ENCODE measurements at regions not wholly inside any gene's neighbourhood (a gene's known extent, or its start where the extent isn't known, plus 50 kb on each side); places are given as distances from the start of the nearest gene placed in this dataset.

- no peaks in the 10 kb centered on the region for H3K27me3 ChIP-seq
- no peak for TF ChIP-seq CTCF (IDR thresholded peaks at IDR 0.05)
- ATAC-seq (no peak), DNase-seq (no peak), FAIRE-seq (no peak)
- no peaks in the 10 kb centered on the region for H3K36me3 ChIP-seq
- no peaks in the 10 kb centered on the region for H3K9me3 ChIP-seq
- intact Hi-C loops (cut with DNase I): no loop called here
- no peak overlapping the region for H3K27ac ChIP-seq
- 38 to 44% methylated on average over 2 of the region's 2 CpGs for WGBS, 2 donors
- no peak overlapping the region for H3K4me3 ChIP-seq
- no peaks in the 10 kb centered on the region for H3K4me1 ChIP-seq
Observed at GRCh38 chr4:27198246-27198645, 337.6 kb downstream of the STIM2 start.

- 45 to 51% methylated on average over 2 of the region's 2 CpGs for WGBS, 2 donors
- DNase-seq (no peak), FAIRE-seq (no peak), ATAC-seq (peak in 1 of 4 donors; percentile 60)
- Histone ChIP-seq H3K27ac (no peak overlapping the region), H3K4me3 (no peak overlapping the region), H3K4me1 (no peaks in the 10 kb centered on the region), H3K36me3 (no peaks in the 10 kb centered on the region), H3K9me3 (no peaks in the 10 kb centered on the region), H3K27me3 (no peaks in the 10 kb centered on the region)
- no peak for TF ChIP-seq CTCF (IDR thresholded peaks at IDR 0.05)
- intact Hi-C loops (cut with DNase I): no loop called here
Observed at GRCh38 chr4:27198971-27199370, 338.3 kb downstream of the STIM2 start.

- intact Hi-C loops (cut with DNase I): no loop called here
- Histone ChIP-seq H3K27me3 (no peaks in the 10 kb centered on the region), H3K4me1 (no peaks in the 10 kb centered on the region), H3K36me3 (no peaks in the 10 kb centered on the region), H3K27ac (no peak overlapping the region), H3K9me3 (no peaks in the 10 kb centered on the region), H3K4me3 (no peak overlapping the region)
- FAIRE-seq (no peak), ATAC-seq (no peak), DNase-seq (no peak)
- no peak for TF ChIP-seq CTCF (IDR thresholded peaks at IDR 0.05)
Observed at GRCh38 chr4:27206009-27206408, 345.4 kb downstream of the STIM2 start.

- no peak for DNase-seq
- no peaks in the 10 kb centered on the region for H3K9me3 ChIP-seq
- no peak for TF ChIP-seq CTCF (IDR thresholded peaks at IDR 0.05)
- intact Hi-C loops (cut with DNase I): no loop called here
- 41 to 52% methylated on average over 4 of the region's 4 CpGs for WGBS, 2 donors
- FAIRE-seq: no peak
- H3K4me1 ChIP-seq: no peaks in the 10 kb centered on the region
- no peak overlapping the region for H3K4me3 ChIP-seq
- no peaks in the 10 kb centered on the region for H3K27me3 ChIP-seq
- no peaks in the 10 kb centered on the region for H3K36me3 ChIP-seq
- no peak overlapping the region for H3K27ac ChIP-seq
- ATAC-seq: no peak
Observed at GRCh38 chr4:27210956-27211355, 350.3 kb downstream of the STIM2 start.

GRCh38 chr4:27214010-27214409 lies 353.4 kb downstream of the STIM2 start:
- H3K27me3 ChIP-seq: no peaks in the 10 kb centered on the region
- H3K4me1 ChIP-seq: no peaks in the 10 kb centered on the region
- 69 to 86% methylated on average over 3 of the region's 3 CpGs for WGBS, 2 donors
- intact Hi-C loops (cut with DNase I): no loop called here
- no peaks in the 10 kb centered on the region for H3K36me3 ChIP-seq
- FAIRE-seq (no peak), ATAC-seq (no peak), DNase-seq (no peak)
- no peaks in the 10 kb centered on the region for H3K9me3 ChIP-seq
- TF ChIP-seq CTCF (IDR thresholded peaks at IDR 0.05): no peak
- no peak overlapping the region for H3K4me3 ChIP-seq
- no peak overlapping the region for H3K27ac ChIP-seq
